GM23338 (cell line): ENCODE measurements at regions not wholly inside any gene's neighbourhood (a gene's known extent, or its start where the extent isn't known, plus 50 kb on each side); places are given as distances from the start of the nearest gene placed in this dataset.

Experiments used
- ATAC-seq: fragments of 200-7000 bp; cut with Tn5 transposase; 3 replicates; pipeline ENCODE4 v1.9.1; 2020
- DNase-seq: peaks from one replicate; pipeline ENCODE4 v3.0.0-alpha.2; 2015; ENCODE audit warnings: low spot score
- H2AFZ ChIP-seq: fragments of 200-600 bp; sonication (generic); 2 replicates; pipeline ENCODE4 v1.8.0; 2016; ENCODE audit warnings: antibody characterized with exemption, mild to moderate bottlenecking, moderate library complexity
- H3F3A ChIP-seq: fragments of 200-600 bp; sonication (generic); replicated peaks from 2 replicates; pipeline ENCODE4 v1.8.0; 2017; ENCODE audit warnings: antibody characterized with exemption, mixed run types, low read depth
- H3K27ac ChIP-seq: fragments of 200-600 bp; sonication (generic); 2 replicates; pipeline ENCODE4 v1.6.1; 2016; ENCODE audit warnings: low read depth
- H3K27me3 ChIP-seq: fragments of 200-600 bp; sonication (generic); 2 replicates; pipeline ENCODE4 v1.8.0; 2016; ENCODE audit warnings: mild to moderate bottlenecking, mixed run types, moderate library complexity; ENCODE audit not compliant: insufficient read depth
- H3K36me3 ChIP-seq: fragments of 200-600 bp; sonication (generic); 2 replicates; pipeline ENCODE4 v1.8.0; 2016; ENCODE audit warnings: mild to moderate bottlenecking; ENCODE audit not compliant: insufficient read depth
- H3K4me1 ChIP-seq: fragments of 200-600 bp; sonication (generic); 2 replicates; pipeline ENCODE4 v1.8.0; 2016; ENCODE audit warnings: mild to moderate bottlenecking, moderate library complexity; ENCODE audit not compliant: insufficient read depth
- H3K4me2 ChIP-seq: fragments of 200-600 bp; sonication (generic); 2 replicates; pipeline ENCODE4 v1.7.1; 2017; ENCODE audit warnings: mixed run types
- H3K4me3 ChIP-seq: fragments of 200-600 bp; sonication (generic); 2 replicates; pipeline ENCODE4 v1.6.1; 2016; ENCODE audit warnings: mixed run types
- H3K79me2 ChIP-seq: fragments of 200-600 bp; sonication (generic); replicated peaks from 2 replicates; pipeline ENCODE4 v1.8.0; 2017; ENCODE audit warnings: mild to moderate bottlenecking; ENCODE audit not compliant: insufficient read depth
- H3K9me2 ChIP-seq: fragments of 200-600 bp; sonication (generic); 2 replicates; pipeline ENCODE4 v1.8.0; 2017; ENCODE audit not compliant: insufficient read depth
- H4K20me1 ChIP-seq: fragments of 200-600 bp; sonication (generic); replicated peaks from 2 replicates; pipeline ENCODE4 v1.8.0; 2017; ENCODE audit warnings: mild to moderate bottlenecking; ENCODE audit not compliant: insufficient read depth
- H3K27ac Mint-ChIP-seq: 2 replicates; pipeline ENCODE4 v1.8.0; 2020; ENCODE audit warnings: inconsistent platforms, mild to moderate bottlenecking, moderate library complexity, mixed read lengths
- H3K27me3 Mint-ChIP-seq: 3 replicates; pipeline ENCODE4 v1.8.0; 2022; ENCODE audit warnings: low read depth, mild to moderate bottlenecking, moderate library complexity, mixed read lengths, inconsistent platforms; ENCODE audit not compliant: insufficient read depth, poor library complexity
- H3K36me3 Mint-ChIP-seq: 3 replicates; pipeline ENCODE4 v1.8.0; 2021; ENCODE audit warnings: low read depth, mild to moderate bottlenecking, inconsistent platforms, moderate library complexity, mixed read lengths
- H3K4me1 Mint-ChIP-seq: 3 replicates; pipeline ENCODE4 v1.8.0; 2020; ENCODE audit warnings: mild to moderate bottlenecking, inconsistent platforms, mixed read lengths
- H3K4me3 Mint-ChIP-seq: 3 replicates; pipeline ENCODE4 v1.8.0; 2021; ENCODE audit warnings: moderate library complexity, mild to moderate bottlenecking, inconsistent platforms, mixed read lengths
- H3K9me3 Mint-ChIP-seq: 3 replicates; pipeline ENCODE4 v1.8.0; 2020; ENCODE audit warnings: moderate library complexity, mild to moderate bottlenecking, inconsistent platforms, mixed read lengths
- ETS1 ChIP-seq: IDR thresholded peaks from 2 replicates; pipeline ENCODE4 v1.6.1; 2016; ENCODE audit warnings: antibody characterized with exemption
- EZH2 ChIP-seq: fragments of 200-600 bp; sonication (generic); IDR thresholded peaks from one replicate; pipeline ENCODE4 v1.8.0; 2017; ENCODE audit warnings: antibody characterized with exemption, mild to moderate bottlenecking, low read depth; ENCODE audit not compliant: unreplicated experiment
- JUNB ChIP-seq: IDR thresholded peaks from one replicate; pipeline ENCODE4 v1.6.1; 2016; ENCODE audit warnings: antibody characterized with exemption; ENCODE audit not compliant: unreplicated experiment
- POLR2AphosphoS5 ChIP-seq: IDR thresholded peaks from 2 replicates; pipeline ENCODE4 v1.6.1; 2016; ENCODE audit warnings: antibody characterized with exemption, low read depth
- REST ChIP-seq: IDR thresholded peaks from one replicate; pipeline ENCODE4 v1.6.1; 2018; ENCODE audit warnings: antibody characterized with exemption; ENCODE audit not compliant: unreplicated experiment
- ZNF462 ChIP-seq: fragments of 250-450 bp; sonication (Bioruptor Pico); IDR thresholded peaks from 2 replicates; pipeline ENCODE4 v1.5.0; 2020; ENCODE audit warnings: mild to moderate bottlenecking, moderate library complexity

- ATAC-seq (no peak), DNase-seq (no peak)
- no peaks in the 10 kb centered on the region for H3K36me3 Mint-ChIP-seq
- no peak overlapping the region for H3K27ac Mint-ChIP-seq
- H3K4me3 Mint-ChIP-seq = no peak overlapping the region
- peaks cover 19% of the 10 kb centered on the region for H3K4me1 Mint-ChIP-seq
- no peaks in the 10 kb centered on the region for H4K20me1 ChIP-seq
- H3K9me3 Mint-ChIP-seq = peaks cover 9% of the 10 kb centered on the region
- no peak overlapping the region for H3K27ac ChIP-seq
- H3K79me2 ChIP-seq = no peaks in the 10 kb centered on the region
- TF ChIP-seq ETS1 (no peak), POLR2AphosphoS5 (no peak), EZH2 (no peak), ZNF462 (CRISPR knock-in tag) (no peak), REST (no peak), JUNB (no peak)
- H3K4me2 ChIP-seq = no peak overlapping the region
- 0 out of 2 replicates have a peak, but pooled peaks cover 3% of the 10 kb centered on the region for H3K9me2 ChIP-seq
- H3K4me1 ChIP-seq = peaks cover 18% of the 10 kb centered on the region; the same call in 1 of the 2 replicates
- no peaks in the 10 kb centered on the region for H3F3A ChIP-seq
- H3K27me3 ChIP-seq = no peaks in the 10 kb centered on the region
- peaks cover 14% of the 10 kb centered on the region for H3K27me3 Mint-ChIP-seq
- H3K4me3 ChIP-seq = no peak overlapping the region
- H2AFZ ChIP-seq = no peak overlapping the region
- H3K36me3 ChIP-seq = no peaks in the 10 kb centered on the region
Measured at GRCh38 chr2:121136323-121136722, 148.7 kb downstream of the TFCP2L1 start.
